ENCODE measurements at regions not wholly inside any gene's neighbourhood (a gene's known extent, or its start where the extent isn't known, plus 50 kb on each side); places are given as distances from the start of the nearest gene placed in this dataset.

DNA sequence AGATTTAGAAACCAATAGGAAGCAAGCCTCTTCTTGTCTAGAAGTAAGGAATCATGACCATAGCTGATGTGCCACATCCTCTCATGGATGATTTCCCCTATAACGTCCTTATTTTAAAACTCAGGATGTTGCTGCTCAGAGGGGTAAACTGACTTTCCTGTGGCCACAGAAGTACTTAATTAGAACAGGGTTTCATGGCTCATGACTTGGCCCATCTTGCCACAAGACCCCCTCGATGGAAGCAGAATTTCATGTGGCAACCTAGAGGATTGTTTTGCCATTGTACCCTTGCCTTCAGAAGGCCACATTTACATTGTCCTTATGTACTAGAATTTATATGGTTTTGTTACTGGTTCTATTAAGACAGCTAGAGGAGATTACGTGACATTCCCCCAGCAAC lies 173.5 kb upstream of the PELI2 start:
- WGBS = 77% methylated on average over 3 of the region's 3 CpGs
- H3K4me3 ChIP-seq (ENCODE audit: low read depth in 1 of 3, low read length in 3 of 3) = no peak overlapping the region

DNA sequence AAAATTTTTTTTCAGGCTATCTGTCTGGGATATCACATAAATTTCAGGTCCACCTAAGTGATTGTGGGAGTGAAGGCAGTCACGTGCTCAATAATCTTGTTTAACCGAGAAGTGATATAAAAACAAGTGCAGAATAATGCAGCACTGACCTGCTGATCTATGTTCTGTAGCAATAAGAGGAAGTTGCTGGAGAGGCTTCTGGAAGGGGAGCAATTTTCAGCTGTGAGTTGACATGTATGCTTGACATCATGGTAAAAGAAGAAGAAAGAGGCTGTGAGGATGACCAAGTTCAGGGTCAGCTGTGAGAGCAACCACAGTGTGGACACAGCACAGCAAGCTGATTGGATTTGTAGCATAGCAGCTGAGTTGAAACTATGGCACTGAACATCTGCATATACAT lies 172.0 kb upstream of the PELI2 start:
- H3K9me3 ChIP-seq (ENCODE audit: control insufficient read depth in 4 of 4, low read length in 3 of 4) = no peaks in the 10 kb centered on the region
- H3K9ac ChIP-seq (ENCODE audit: low read depth in 1 of 2, low read length in 2 of 2) = no peak overlapping the region
- no peak overlapping the region for H3K4me3 ChIP-seq (ENCODE audit: low read depth in 1 of 3, low read length in 3 of 3)

More for the DNA sequence above, 173.5 kb upstream of the PELI2 start:
- Histone ChIP-seq H3K27me3 (ENCODE audit: control insufficient read depth in 4 of 4, insufficient read depth in 4 of 4, low read length in 3 of 4) (no peaks in the 10 kb centered on the region), H3K36me3 (ENCODE audit: control insufficient read depth in 4 of 4, insufficient read depth in 3 of 4, low read depth in 1 of 4, low read length in 3 of 4) (no peaks in the 10 kb centered on the region), H3K9ac (ENCODE audit: low read depth in 1 of 2, low read length in 2 of 2) (no peak overlapping the region), H3K9me3 (ENCODE audit: control insufficient read depth in 4 of 4, low read length in 3 of 4) (no peaks in the 10 kb centered on the region), H3K27ac (ENCODE audit: low read depth in 1 of 2, low read length in 2 of 2) (no peak overlapping the region), H3K4me1 (ENCODE audit: control insufficient read depth in 4 of 4, insufficient read depth in 4 of 4, low read length in 3 of 4) (no peaks in the 10 kb centered on the region)
- TF ChIP-seq HNF4A (conservative IDR thresholded peaks at IDR 0.05) (no peak), EGR1 (IDR thresholded peaks at IDR 0.05; ENCODE audit: low read depth in 2 of 2) (no peak), HNF4G (IDR thresholded peaks at IDR 0.05) (no peak), TAF1 (conservative IDR thresholded peaks at IDR 0.05) (no peak), NR2F2 (IDR thresholded peaks at IDR 0.05) (no peak), SP1 (IDR thresholded peaks at IDR 0.05) (no peak), JUND (IDR thresholded peaks at IDR 0.05) (no peak), GABPA (IDR thresholded peaks at IDR 0.05 in 1 of 2, conservative IDR thresholded peaks at IDR 0.05 in 1 of 2) (no peak), RAD21 (IDR thresholded peaks at IDR 0.05) (no peak)
- TF ChIP-seq, protein P1, sequence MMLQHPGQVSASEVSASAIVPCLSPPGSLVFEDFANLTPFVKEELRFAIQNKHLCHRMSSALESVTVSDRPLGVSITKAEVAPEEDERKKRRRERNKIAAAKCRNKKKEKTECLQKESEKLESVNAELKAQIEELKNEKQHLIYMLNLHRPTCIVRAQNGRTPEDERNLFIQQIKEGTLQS (IDR thresholded peaks at IDR 0.05) = no peak
- TF ChIP-seq, protein P2, sequence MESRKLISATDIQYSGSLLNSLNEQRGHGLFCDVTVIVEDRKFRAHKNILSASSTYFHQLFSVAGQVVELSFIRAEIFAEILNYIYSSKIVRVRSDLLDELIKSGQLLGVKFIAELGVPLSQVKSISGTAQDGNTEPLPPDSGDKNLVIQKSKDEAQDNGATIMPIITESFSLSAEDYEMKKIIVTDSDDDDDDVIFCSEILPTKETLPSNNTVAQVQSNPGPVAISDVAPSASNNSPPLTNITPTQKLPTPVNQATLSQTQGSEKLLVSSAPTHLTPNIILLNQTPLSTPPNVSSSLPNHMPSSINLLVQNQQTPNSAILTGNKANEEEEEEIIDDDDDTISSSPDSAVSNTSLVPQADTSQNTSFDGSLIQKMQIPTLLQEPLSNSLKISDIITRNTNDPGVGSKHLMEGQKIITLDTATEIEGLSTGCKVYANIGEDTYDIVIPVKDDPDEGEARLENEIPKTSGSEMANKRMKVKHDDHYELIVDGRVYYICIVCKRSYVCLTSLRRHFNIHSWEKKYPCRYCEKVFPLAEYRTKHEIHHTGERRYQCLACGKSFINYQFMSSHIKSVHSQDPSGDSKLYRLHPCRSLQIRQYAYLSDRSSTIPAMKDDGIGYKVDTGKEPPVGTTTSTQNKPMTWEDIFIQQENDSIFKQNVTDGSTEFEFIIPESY (IDR thresholded peaks at IDR 0.05) = no peak
- TF ChIP-seq, protein P3, sequence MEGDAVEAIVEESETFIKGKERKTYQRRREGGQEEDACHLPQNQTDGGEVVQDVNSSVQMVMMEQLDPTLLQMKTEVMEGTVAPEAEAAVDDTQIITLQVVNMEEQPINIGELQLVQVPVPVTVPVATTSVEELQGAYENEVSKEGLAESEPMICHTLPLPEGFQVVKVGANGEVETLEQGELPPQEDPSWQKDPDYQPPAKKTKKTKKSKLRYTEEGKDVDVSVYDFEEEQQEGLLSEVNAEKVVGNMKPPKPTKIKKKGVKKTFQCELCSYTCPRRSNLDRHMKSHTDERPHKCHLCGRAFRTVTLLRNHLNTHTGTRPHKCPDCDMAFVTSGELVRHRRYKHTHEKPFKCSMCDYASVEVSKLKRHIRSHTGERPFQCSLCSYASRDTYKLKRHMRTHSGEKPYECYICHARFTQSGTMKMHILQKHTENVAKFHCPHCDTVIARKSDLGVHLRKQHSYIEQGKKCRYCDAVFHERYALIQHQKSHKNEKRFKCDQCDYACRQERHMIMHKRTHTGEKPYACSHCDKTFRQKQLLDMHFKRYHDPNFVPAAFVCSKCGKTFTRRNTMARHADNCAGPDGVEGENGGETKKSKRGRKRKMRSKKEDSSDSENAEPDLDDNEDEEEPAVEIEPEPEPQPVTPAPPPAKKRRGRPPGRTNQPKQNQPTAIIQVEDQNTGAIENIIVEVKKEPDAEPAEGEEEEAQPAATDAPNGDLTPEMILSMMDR (IDR thresholded peaks at IDR 0.05; ENCODE audit: low read depth, low read length, missing input control) = no peak
- TF ChIP-seq, protein P4, sequence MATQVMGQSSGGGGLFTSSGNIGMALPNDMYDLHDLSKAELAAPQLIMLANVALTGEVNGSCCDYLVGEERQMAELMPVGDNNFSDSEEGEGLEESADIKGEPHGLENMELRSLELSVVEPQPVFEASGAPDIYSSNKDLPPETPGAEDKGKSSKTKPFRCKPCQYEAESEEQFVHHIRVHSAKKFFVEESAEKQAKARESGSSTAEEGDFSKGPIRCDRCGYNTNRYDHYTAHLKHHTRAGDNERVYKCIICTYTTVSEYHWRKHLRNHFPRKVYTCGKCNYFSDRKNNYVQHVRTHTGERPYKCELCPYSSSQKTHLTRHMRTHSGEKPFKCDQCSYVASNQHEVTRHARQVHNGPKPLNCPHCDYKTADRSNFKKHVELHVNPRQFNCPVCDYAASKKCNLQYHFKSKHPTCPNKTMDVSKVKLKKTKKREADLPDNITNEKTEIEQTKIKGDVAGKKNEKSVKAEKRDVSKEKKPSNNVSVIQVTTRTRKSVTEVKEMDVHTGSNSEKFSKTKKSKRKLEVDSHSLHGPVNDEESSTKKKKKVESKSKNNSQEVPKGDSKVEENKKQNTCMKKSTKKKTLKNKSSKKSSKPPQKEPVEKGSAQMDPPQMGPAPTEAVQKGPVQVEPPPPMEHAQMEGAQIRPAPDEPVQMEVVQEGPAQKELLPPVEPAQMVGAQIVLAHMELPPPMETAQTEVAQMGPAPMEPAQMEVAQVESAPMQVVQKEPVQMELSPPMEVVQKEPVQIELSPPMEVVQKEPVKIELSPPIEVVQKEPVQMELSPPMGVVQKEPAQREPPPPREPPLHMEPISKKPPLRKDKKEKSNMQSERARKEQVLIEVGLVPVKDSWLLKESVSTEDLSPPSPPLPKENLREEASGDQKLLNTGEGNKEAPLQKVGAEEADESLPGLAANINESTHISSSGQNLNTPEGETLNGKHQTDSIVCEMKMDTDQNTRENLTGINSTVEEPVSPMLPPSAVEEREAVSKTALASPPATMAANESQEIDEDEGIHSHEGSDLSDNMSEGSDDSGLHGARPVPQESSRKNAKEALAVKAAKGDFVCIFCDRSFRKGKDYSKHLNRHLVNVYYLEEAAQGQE (IDR thresholded peaks at IDR 0.05) = no peak
- TF ChIP-seq, protein P5, sequence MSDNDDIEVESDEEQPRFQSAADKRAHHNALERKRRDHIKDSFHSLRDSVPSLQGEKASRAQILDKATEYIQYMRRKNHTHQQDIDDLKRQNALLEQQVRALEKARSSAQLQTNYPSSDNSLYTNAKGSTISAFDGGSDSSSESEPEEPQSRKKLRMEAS (IDR thresholded peaks at IDR 0.05) = no peak
- DNase-seq (ENCODE audit: low spot score) = no peak

More for the DNA sequence above, 172.0 kb upstream of the PELI2 start:
- no peaks in the 10 kb centered on the region for H3K27me3 ChIP-seq (ENCODE audit: control insufficient read depth in 4 of 4, insufficient read depth in 4 of 4, low read length in 3 of 4)
- 83% methylated on average over 2 of the region's 2 CpGs for WGBS
- H3K27ac ChIP-seq (ENCODE audit: low read depth in 1 of 2, low read length in 2 of 2) = no peak overlapping the region
- no peaks in the 10 kb centered on the region for H3K36me3 ChIP-seq (ENCODE audit: control insufficient read depth in 4 of 4, insufficient read depth in 3 of 4, low read depth in 1 of 4, low read length in 3 of 4)
- no peak for DNase-seq (ENCODE audit: low spot score)
- TF ChIP-seq RAD21 (IDR thresholded peaks at IDR 0.05) = no peak
- no peak for TF ChIP-seq SP1 (IDR thresholded peaks at IDR 0.05)
- H3K4me1 ChIP-seq (ENCODE audit: control insufficient read depth in 4 of 4, insufficient read depth in 4 of 4, low read length in 3 of 4) = no peaks in the 10 kb centered on the region

All from liver (tissue), 8 donors.